Upper lobe of left lung (tissue), 6 donors: ENCODE measurements at regions not wholly inside any gene's neighbourhood (a gene's known extent, or its start where the extent isn't known, plus 50 kb on each side); places are given as distances from the start of the nearest gene placed in this dataset.

Experiments used
- ATAC-seq, 2 donors: fragments of 200-7000 bp; cut with Tn5 transposase; one replicate each; pipeline ENCODE4 v1.9.1; 2022; ENCODE audit warnings: mild to moderate bottlenecking in 2 of 2, moderate library complexity in 2 of 2; ENCODE audit not compliant: low FRiP score in 2 of 2
- DNase-seq, 2 donors: peaks; one replicate each; pipeline ENCODE4 v3.0.0-alpha.2; 2019 to 2020
- H3K27ac ChIP-seq, 4 donors: fragments of 200-600 bp; sonication (generic); one replicate each; pipeline ENCODE4 v1.5.1; 2016 to 2019
- H3K27me3 ChIP-seq, 4 donors: fragments of 200-600 bp; sonication (generic); one replicate each; pipeline ENCODE4 v1.5.1; 2017 to 2019
- H3K36me3 ChIP-seq, 4 donors: fragments of 200-600 bp; sonication (generic); one replicate each; pipeline ENCODE4 v1.5.1; 2016 to 2019
- H3K4me1 ChIP-seq, 4 donors: fragments of 200-600 bp; sonication (generic); one replicate each; pipeline ENCODE4 v1.5.1; 2018 to 2019
- H3K4me3 ChIP-seq, 4 donors: fragments of 200-600 bp; sonication (generic); one replicate each; pipeline ENCODE4 v1.5.1; 2017 to 2019; ENCODE audit warnings: mild to moderate bottlenecking in 2 of 4, moderate library complexity in 1 of 4
- H3K9me3 ChIP-seq, 4 donors: fragments of 200-600 bp; sonication (generic); one replicate each; pipeline ENCODE4 v1.5.1; 2018 to 2019
- CTCF ChIP-seq, 6 experiments: fragments of 450-650 bp in 4 of 6; fragments of 200-600 bp in 2 of 6; sonication (generic) in 2 of 6; IDR thresholded peaks; one replicate each; pipeline ENCODE4 v1.5.1; 2016 to 2019; ENCODE audit warnings: antibody characterized with exemption in 6 of 6
- EP300 ChIP-seq, 4 donors: sonication (generic); formaldehyde crosslinking; IDR thresholded peaks; one replicate each; pipeline ENCODE4 v1.5.1; 2017; ENCODE audit warnings: antibody characterized with exemption in 4 of 4, control low read depth in 2 of 4
- POLR2A ChIP-seq, 4 donors: fragments of 450-650 bp; IDR thresholded peaks; one replicate each; pipeline ENCODE4 v1.5.1; 2016 to 2017; ENCODE audit warnings: antibody characterized with exemption in 4 of 4, mild to moderate bottlenecking in 2 of 4
- POLR2AphosphoS5 ChIP-seq, 2 donors: sonication (generic); formaldehyde crosslinking; IDR thresholded peaks; one replicate each; pipeline ENCODE4 v1.5.1; 2017; ENCODE audit warnings: antibody characterized with exemption in 2 of 2
- WGBS, 2 donors: methylation state at CpG; one replicate each; pipeline ENCODE4 v1.1.5; 2017 to 2018; 5-methylcytosine and 5-hydroxymethylcytosine counted together
- donor health status: DM: no; HTN: no; CAD: no; lungs with moderate emphysema.
- donor health status: DM: no; HTN: yes; CAD: no; lungs with severe emphysema.

- peaks cover 6 to 27% (median 21%) of the 10 kb centered on the region in 4 donors for H3K9me3 ChIP-seq
- no peak for TF ChIP-seq POLR2AphosphoS5 (IDR thresholded peaks at IDR 0.05)
- TF ChIP-seq EP300 (IDR thresholded peaks at IDR 0.05), result no peak
- no peak for TF ChIP-seq CTCF (IDR thresholded peaks at IDR 0.05)
- no peak for TF ChIP-seq POLR2A (IDR thresholded peaks at IDR 0.05)
- no peak overlapping the region for H3K4me3 ChIP-seq
- ATAC-seq, result no peak
- H3K27me3 ChIP-seq, result no peaks in the 10 kb centered on the region
- no peak for DNase-seq
- WGBS, 2 donors, result 32 to 50% methylated on average over 2 of the region's 2 CpGs
- no peak overlapping the region for H3K27ac ChIP-seq
- no peaks in the 10 kb centered on the region for H3K4me1 ChIP-seq
- H3K36me3 ChIP-seq, result no peaks in the 10 kb centered on the region
These were observed 224.4 kb upstream of the EXOC2 start for GRCh38 chr6:917296-917695.

GRCh38 chr6:916131-916530 lies 223.2 kb upstream of the EXOC2 start:
- H3K9me3 ChIP-seq, result peaks cover 2 to 17% (median 10%) of the 10 kb centered on the region in 4 donors
- no peaks in the 10 kb centered on the region for H3K27me3 ChIP-seq
- ATAC-seq, result no peak
- WGBS, 2 donors, result 94 to 97% methylated on average over 8 of the region's 8 CpGs
- no peaks in the 10 kb centered on the region for H3K4me1 ChIP-seq
- DNase-seq, result no peak
- no peak for TF ChIP-seq CTCF (IDR thresholded peaks at IDR 0.05)
- no peak for TF ChIP-seq POLR2AphosphoS5 (IDR thresholded peaks at IDR 0.05)
- no peak for TF ChIP-seq EP300 (IDR thresholded peaks at IDR 0.05)
- TF ChIP-seq POLR2A (IDR thresholded peaks at IDR 0.05), result no peak
- H3K4me3 ChIP-seq, result no peak overlapping the region
- no peaks in the 10 kb centered on the region for H3K36me3 ChIP-seq
- H3K27ac ChIP-seq, result no peak overlapping the region

- Histone ChIP-seq H3K27me3 (no peaks in the 10 kb centered on the region), H3K36me3 (no peaks in the 10 kb centered on the region), H3K27ac (no peak overlapping the region), H3K4me1 (no peaks in the 10 kb centered on the region), H3K9me3 (no peaks in the 10 kb centered on the region), H3K4me3 (no peak overlapping the region)
- DNase-seq, result no peak
- 25 to 31% methylated on average over 14 to 16 of the region's 16 CpGs for WGBS, 2 donors
- no peak for TF ChIP-seq POLR2AphosphoS5 (IDR thresholded peaks at IDR 0.05)
- peak in 5 of 6 experiments; percentile 16 to 39 (median 24) for TF ChIP-seq CTCF (IDR thresholded peaks at IDR 0.05)
- peak; percentile 38 to 50 for ATAC-seq
These were observed 220.2 kb upstream of the EXOC2 start for GRCh38 chr6:912871-913835.

GRCh38 chr6:907928-908327 lies 215.0 kb upstream of the EXOC2 start:
- ATAC-seq, result no peak
- 79 to 84% methylated on average over 6 of the region's 6 CpGs for WGBS, 2 donors
- no peaks in the 10 kb centered on the region for H3K4me1 ChIP-seq
- TF ChIP-seq CTCF (IDR thresholded peaks at IDR 0.05) (no peak), POLR2A (IDR thresholded peaks at IDR 0.05) (no peak), POLR2AphosphoS5 (IDR thresholded peaks at IDR 0.05) (no peak), EP300 (IDR thresholded peaks at IDR 0.05) (no peak)
- H3K27me3 ChIP-seq, result no peaks in the 10 kb centered on the region
- no peak for DNase-seq
- H3K9me3 ChIP-seq, result no peaks in the 10 kb centered on the region
- no peak overlapping the region for H3K4me3 ChIP-seq
- no peak overlapping the region for H3K27ac ChIP-seq
- no peaks in the 10 kb centered on the region for H3K36me3 ChIP-seq

GRCh38 chr6:906920-907319 lies 214.0 kb upstream of the EXOC2 start:
- Histone ChIP-seq H3K27ac (no peak overlapping the region), H3K9me3 (no peaks in the 10 kb centered on the region), H3K27me3 (no peaks in the 10 kb centered on the region), H3K4me1 (no peaks in the 10 kb centered on the region), H3K4me3 (no peak overlapping the region), H3K36me3 (no peaks in the 10 kb centered on the region)
- ATAC-seq (no peak), DNase-seq (no peak)
- 96% methylated on average over 6 to 11 of the region's 11 CpGs for WGBS, 2 donors
- TF ChIP-seq EP300 (IDR thresholded peaks at IDR 0.05) (no peak), POLR2A (IDR thresholded peaks at IDR 0.05) (no peak), POLR2AphosphoS5 (IDR thresholded peaks at IDR 0.05) (no peak), CTCF (IDR thresholded peaks at IDR 0.05) (no peak)
